Common myeloid progenitor, CD34-positive (primary cell): ENCODE measurements at regions not wholly inside any gene's neighbourhood (a gene's known extent, or its start where the extent isn't known, plus 50 kb on each side); places are given as distances from the start of the nearest gene placed in this dataset.

Source experiments
- CTCF ChIA-PET: fragments of 350-600 bp; sonication (Branson Sonifier 250); formaldehyde crosslinking; loops from one replicate; lab custom pipeline; 2021; ENCODE audit warnings: antibody characterized with exemption; lab: Charles Lee
- POLR2A ChIA-PET: fragments of 350-600 bp; sonication (Branson Sonifier 250); formaldehyde crosslinking; loops from one replicate; lab custom pipeline; 2021; ENCODE audit warnings: antibody characterized with exemption; lab: Charles Lee
- DNase-seq, 3 donors: peaks; one replicate each; pipeline versions ENCODE4 v3.0.0 to v3.0.0-alpha.2; 2013
- H3K27ac ChIP-seq, 2 experiments: 1 replicate in 1 of 2; 2 replicates in 1 of 2; pipeline ENCODE4 v1.7.0; 2013; ENCODE audit warnings: inconsistent platforms in 2 of 2, low read length in 2 of 2, mild to moderate bottlenecking in 2 of 2, low read depth in 1 of 2, moderate library complexity in 1 of 2; ENCODE audit not compliant: severe bottlenecking in 2 of 2, insufficient read depth in 1 of 2, poor library complexity in 1 of 2
- H3K27me3 ChIP-seq, 5 experiments: replicated peaks in 2 of 5; 1 replicate in 3 of 5; 2 replicates in 2 of 5; pipeline versions ENCODE4 v1.6.1 to v1.7.0; 2013; ENCODE audit warnings: low read length in 4 of 5, mild to moderate bottlenecking in 2 of 5, moderate library complexity in 2 of 5, inconsistent platforms in 1 of 5; ENCODE audit not compliant: insufficient read depth in 5 of 5, control insufficient read depth in 4 of 5
- H3K36me3 ChIP-seq, 4 experiments: 1 replicate in 2 of 4; 2 replicates in 2 of 4; pipeline versions ENCODE4 v1.6.1 to v1.7.0; 2013; ENCODE audit warnings: low read length in 3 of 4, control low read depth in 1 of 4, mild to moderate bottlenecking in 1 of 4; ENCODE audit not compliant: control insufficient read depth in 4 of 4, insufficient read depth in 4 of 4
- H3K4me1 ChIP-seq, 4 experiments: 1 replicate in 3 of 4; 2 replicates in 1 of 4; pipeline versions ENCODE4 v1.6.1 to v1.7.1; 2013; ENCODE audit warnings: low read length in 3 of 4, mild to moderate bottlenecking in 3 of 4, control low read depth in 1 of 4, inconsistent platforms in 1 of 4, moderate library complexity in 1 of 4; ENCODE audit not compliant: control insufficient read depth in 4 of 4, insufficient read depth in 4 of 4; ENCODE audit errors: control extremely low read depth in 1 of 4
- H3K4me3 ChIP-seq, 7 experiments: 1 replicate in 4 of 7; 2 replicates in 3 of 7; pipeline versions ENCODE4 v1.5.1 to v1.7.0; 2013; ENCODE audit warnings: mild to moderate bottlenecking in 7 of 7, low read length in 6 of 7, moderate library complexity in 6 of 7, inconsistent platforms in 2 of 7, low read depth in 2 of 7, control low read depth in 1 of 7; ENCODE audit not compliant: insufficient read depth in 4 of 7, control insufficient read depth in 1 of 7; ENCODE audit errors: extremely low read depth in 1 of 7
- H3K9me3 ChIP-seq, 5 experiments: 1 replicate in 4 of 5; 2 replicates in 1 of 5; pipeline versions ENCODE4 v1.6.1 to v1.7.1; 2013; ENCODE audit warnings: low read length in 4 of 5, mild to moderate bottlenecking in 2 of 5, inconsistent platforms in 1 of 5, low read depth in 1 of 5, moderate library complexity in 1 of 5; ENCODE audit not compliant: control insufficient read depth in 4 of 5, insufficient read depth in 2 of 5; ENCODE audit errors: control extremely low read depth in 1 of 5
- WGBS: methylation state at CpG from one replicate; pipeline ENCODE4 v1.1.5; 2013; ENCODE audit not compliant: insufficient coverage; 5-methylcytosine and 5-hydroxymethylcytosine counted together

- WGBS, result 100% methylated on average over 1 of the region's 2 CpGs
- Histone ChIP-seq H3K4me1 (no peaks in the 10 kb centered on the region), H3K27ac (no peak overlapping the region), H3K4me3 (no peak overlapping the region), H3K9me3 (no peaks in the 10 kb centered on the region), H3K27me3 (peaks cover 0 to 3% (median 0%) of the 10 kb centered on the region in 5 experiments), H3K36me3 (no peaks in the 10 kb centered on the region)
- POLR2A ChIA-PET, result no interaction called here
- DNase-seq, result no peak
- CTCF ChIA-PET, result no interaction called here
These were observed 362.1 kb downstream of the EFNB2 start for GRCh38 chr13:106173346-106173745.

- Histone ChIP-seq H3K4me3 (no peak overlapping the region), H3K4me1 (no peaks in the 10 kb centered on the region), H3K27me3 (peaks cover 0 to 3% (median 0%) of the 10 kb centered on the region in 5 experiments), H3K36me3 (no peaks in the 10 kb centered on the region), H3K9me3 (no peaks in the 10 kb centered on the region), H3K27ac (no peak overlapping the region)
- POLR2A ChIA-PET, result interaction anchor here (0.6 kb wide), 1 partner anchor 351 kb away, joined by 3 read pairs; no protein-coding TSS in a partner anchor
- 87% methylated on average over 3 of the region's 5 CpGs for WGBS
- no peak for DNase-seq
- CTCF ChIA-PET, result no interaction called here
These were observed 363.1 kb downstream of the EFNB2 start for GRCh38 chr13:106172176-106172905.

- H3K9me3 ChIP-seq, result no peaks in the 10 kb centered on the region
- H3K36me3 ChIP-seq, result no peaks in the 10 kb centered on the region
- DNase-seq, result no peak
- POLR2A ChIA-PET, result no interaction called here
- H3K27me3 ChIP-seq, result no peaks in the 10 kb centered on the region
- H3K4me1 ChIP-seq, result no peaks in the 10 kb centered on the region
- CTCF ChIA-PET, result no interaction called here
- H3K4me3 ChIP-seq, result no peak overlapping the region
- WGBS, result 100% methylated on average over 2 of the region's 3 CpGs
- no peak overlapping the region for H3K27ac ChIP-seq
These were observed 372.0 kb downstream of the EFNB2 start for GRCh38 chr13:106163426-106163825.

GRCh38 chr13:106161146-106161545 is 374.3 kb downstream of the EFNB2 start:
- WGBS, result no CpG with 5 or more reads among the region's 3 CpGs
- Histone ChIP-seq H3K36me3 (no peaks in the 10 kb centered on the region), H3K4me1 (no peaks in the 10 kb centered on the region), H3K9me3 (no peaks in the 10 kb centered on the region), H3K27me3 (no peaks in the 10 kb centered on the region), H3K4me3 (no peak overlapping the region), H3K27ac (no peak overlapping the region)
- CTCF ChIA-PET, result no interaction called here
- DNase-seq, result no peak
- POLR2A ChIA-PET, result no interaction called here

- CTCF ChIA-PET, result no interaction called here
- POLR2A ChIA-PET, result no interaction called here
- Histone ChIP-seq H3K27me3 (no peaks in the 10 kb centered on the region), H3K4me3 (no peak overlapping the region), H3K4me1 (no peaks in the 10 kb centered on the region), H3K27ac (no peak overlapping the region), H3K9me3 (no peaks in the 10 kb centered on the region), H3K36me3 (no peaks in the 10 kb centered on the region)
- WGBS, result 97% methylated on average over 18 of the region's 20 CpGs
- DNase-seq, result no peak
These were observed 375.9 kb downstream of the EFNB2 start for GRCh38 chr13:106159295-106160195.

- H3K27ac ChIP-seq, result no peak overlapping the region
- CTCF ChIA-PET, result no interaction called here
- WGBS, result 96% methylated on average over 4 of the region's 4 CpGs
- no peaks in the 10 kb centered on the region for H3K4me1 ChIP-seq
- H3K27me3 ChIP-seq, result no peaks in the 10 kb centered on the region
- H3K4me3 ChIP-seq, result no peak overlapping the region
- H3K9me3 ChIP-seq, result peaks cover 0 to 4% (median 0%) of the 10 kb centered on the region in 5 experiments
- no peak for DNase-seq
- no peaks in the 10 kb centered on the region for H3K36me3 ChIP-seq
- POLR2A ChIA-PET, result no interaction called here
These were observed 379.0 kb downstream of the EFNB2 start for GRCh38 chr13:106156468-106156867.

- H3K27ac ChIP-seq, result no peak overlapping the region
- no peak for DNase-seq
- H3K36me3 ChIP-seq, result no peaks in the 10 kb centered on the region
- 100% methylated on average over 4 of the region's 6 CpGs for WGBS
- no peaks in the 10 kb centered on the region for H3K27me3 ChIP-seq
- ChIA-PET CTCF (no interaction called here), POLR2A (no interaction called here)
- no peak overlapping the region for H3K4me3 ChIP-seq
- peaks cover 0 to 4% (median 0%) of the 10 kb centered on the region in 5 experiments for H3K9me3 ChIP-seq
- H3K4me1 ChIP-seq, result no peaks in the 10 kb centered on the region
These were observed 380.1 kb downstream of the EFNB2 start for GRCh38 chr13:106155411-106155810.
